GM21737 (cell line): ENCODE measurements at regions not wholly inside any gene's neighbourhood (a gene's known extent, or its start where the extent isn't known, plus 50 kb on each side); places are given as distances from the start of the nearest gene placed in this dataset.

Source experiments
- ATAC-seq: cut with Tn5 transposase; IDR thresholded peaks from one replicate; pipeline ENCODE4 v1.9.1; 2021; ENCODE audit warnings: mild to moderate bottlenecking, moderate library complexity; ENCODE audit not compliant: unreplicated experiment

- no peak for ATAC-seq
Observed at GRCh38 chr3:66592016-66592761, 91.4 kb upstream of the LRIG1 start.

GRCh38 chr3:66592927-66593625, 92.3 kb upstream of the LRIG1 start:
- ATAC-seq, result no peak

GRCh38 chr3:66593978-66594377, 93.2 kb upstream of the LRIG1 start:
- no peak for ATAC-seq

DNA sequence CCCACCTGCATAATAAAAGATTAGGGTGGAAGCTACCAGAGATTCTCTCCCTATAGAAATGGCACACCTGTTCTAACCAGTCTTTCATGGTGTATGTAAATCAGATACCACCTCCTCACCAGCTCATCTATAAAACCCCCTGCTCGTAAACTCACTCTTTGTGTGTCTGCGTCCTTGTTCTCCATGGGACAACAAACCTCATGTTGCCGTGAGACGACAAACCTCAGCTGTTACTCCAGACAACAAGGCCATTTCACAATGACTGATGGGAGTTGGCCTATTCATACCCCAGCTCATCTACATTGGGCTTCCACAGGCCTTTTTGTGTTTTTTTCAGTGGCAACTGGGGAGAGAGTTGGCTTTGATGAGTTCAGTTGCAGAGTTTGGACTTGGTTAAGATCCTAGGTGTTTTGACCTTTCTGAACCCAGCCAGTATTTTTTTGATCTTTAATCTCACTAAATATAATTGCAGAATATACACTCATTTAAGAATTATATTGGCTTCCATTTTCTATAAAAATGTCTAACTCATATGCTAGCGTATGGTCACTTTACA, 96.6 kb upstream of the LRIG1 start:
- ATAC-seq, result no peak

DNA sequence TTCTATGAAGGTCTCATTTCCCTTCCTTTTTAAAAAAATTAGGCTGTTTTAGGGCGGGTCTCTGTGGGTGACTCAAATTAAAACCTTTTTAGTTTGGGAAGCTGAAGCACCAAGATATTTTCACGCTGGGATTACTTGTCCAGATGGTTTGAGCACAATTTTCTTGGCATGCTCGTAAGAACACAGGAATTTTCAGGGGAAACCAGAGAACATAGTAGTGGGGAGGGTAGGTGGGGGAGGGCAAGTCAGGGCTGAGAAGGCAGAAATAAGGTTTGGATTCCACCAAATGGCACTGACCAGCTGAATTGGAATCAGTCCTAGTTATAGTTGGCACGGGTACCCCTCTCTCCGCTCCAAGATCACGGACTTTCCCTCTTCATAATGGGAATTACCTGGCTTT, 97.3 kb upstream of the LRIG1 start:
- no peak for ATAC-seq

GRCh38 chr3:66602237-66602636, 101.4 kb upstream of the LRIG1 start:
- ATAC-seq, result no peak

DNA sequence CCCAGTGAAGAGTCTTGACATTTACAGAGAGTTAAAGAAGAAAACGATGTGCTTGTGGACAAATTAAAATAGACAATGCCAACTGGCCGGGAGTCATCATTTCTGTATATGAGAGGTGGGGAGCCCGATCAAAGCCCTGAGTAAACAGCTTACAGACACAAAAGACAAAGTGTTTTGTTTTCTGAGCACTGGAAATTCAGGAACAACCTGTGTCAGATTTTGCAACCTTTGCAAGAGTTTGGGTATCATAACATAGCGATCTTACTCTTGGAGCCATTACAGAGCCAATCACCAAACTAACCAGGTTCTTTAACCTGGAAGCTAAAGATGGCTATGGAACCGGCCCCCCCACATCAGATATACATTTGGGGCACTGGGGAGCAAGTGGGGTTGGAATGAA, 101.9 kb upstream of the LRIG1 start:
- no peak for ATAC-seq

GRCh38 chr3:66603151-66603611, 102.4 kb upstream of the LRIG1 start:
- no peak for ATAC-seq

- ATAC-seq, result no peak
Observed at GRCh38 chr3:66604481-66604880, 103.7 kb upstream of the LRIG1 start.

DNA sequence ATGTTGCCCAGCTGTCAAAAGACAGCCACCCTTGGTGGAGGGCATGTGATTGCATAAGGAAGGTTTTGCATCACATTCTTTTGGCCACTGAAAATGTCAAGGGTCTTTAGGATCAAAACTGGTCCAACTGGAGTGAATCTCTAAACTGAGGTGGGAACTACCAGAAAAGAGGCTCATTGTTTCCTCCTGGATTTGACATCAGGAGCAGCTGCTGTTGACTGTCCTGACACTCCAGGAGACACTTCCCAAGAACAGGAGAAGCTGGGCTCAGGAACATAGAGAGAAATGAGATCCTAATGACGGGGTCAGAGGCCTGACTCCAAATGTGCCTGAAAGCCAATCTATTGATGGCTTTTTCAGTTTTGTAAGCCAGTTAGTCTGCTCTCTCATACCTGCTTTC, 105.3 kb upstream of the LRIG1 start:
- ATAC-seq, result no peak

- ATAC-seq, result no peak
Observed at GRCh38 chr3:66606868-66607267, 106.0 kb upstream of the LRIG1 start.

DNA sequence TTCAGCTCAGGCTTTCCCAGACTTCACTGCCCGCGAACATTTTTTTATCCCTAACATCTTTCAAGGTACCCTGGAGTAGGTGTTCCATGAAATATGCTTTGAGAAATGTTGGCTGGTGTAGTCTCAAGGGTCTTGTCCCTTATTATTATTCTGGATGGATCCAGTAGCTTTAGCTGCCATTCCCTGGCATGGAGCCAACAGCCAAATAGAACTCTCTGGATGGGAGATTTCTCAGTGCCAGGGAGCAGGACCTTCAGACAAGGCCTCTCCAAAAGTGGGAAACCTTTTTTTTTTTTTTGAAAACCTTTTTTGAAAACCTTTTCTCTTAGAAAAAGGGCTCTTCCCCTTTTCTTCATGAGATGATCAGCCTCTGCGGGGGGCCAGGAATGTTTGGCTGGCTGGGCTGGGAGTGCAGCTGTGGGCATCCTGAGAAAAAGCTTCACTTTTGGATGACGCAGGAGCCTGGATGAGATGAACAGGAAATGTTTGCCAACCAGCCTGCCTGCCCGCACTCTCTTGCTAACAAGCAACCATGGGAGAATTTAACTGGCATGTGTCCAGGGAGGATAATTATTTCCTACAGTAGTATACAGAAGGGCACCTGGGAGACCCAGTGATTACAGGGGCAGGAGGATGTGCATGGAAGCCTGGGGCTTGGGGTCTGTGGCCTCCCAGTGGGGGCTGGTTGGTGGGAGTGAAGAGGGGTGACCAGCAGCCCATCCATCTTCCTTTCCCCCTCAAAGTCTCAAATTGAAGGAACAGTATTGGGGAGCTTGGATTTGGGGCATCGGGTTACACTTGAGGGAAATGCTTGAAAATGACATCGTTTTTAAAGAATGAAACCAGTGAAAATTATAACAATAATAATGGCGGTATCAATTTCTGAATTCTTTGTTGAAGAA, 109.1 kb upstream of the LRIG1 start:
- ATAC-seq, result no peak

GRCh38 chr3:66610562-66610909, 109.7 kb upstream of the LRIG1 start:
- no peak for ATAC-seq

- ATAC-seq, result no peak
Observed at GRCh38 chr3:66615643-66616301, 115.0 kb upstream of the LRIG1 start.

DNA sequence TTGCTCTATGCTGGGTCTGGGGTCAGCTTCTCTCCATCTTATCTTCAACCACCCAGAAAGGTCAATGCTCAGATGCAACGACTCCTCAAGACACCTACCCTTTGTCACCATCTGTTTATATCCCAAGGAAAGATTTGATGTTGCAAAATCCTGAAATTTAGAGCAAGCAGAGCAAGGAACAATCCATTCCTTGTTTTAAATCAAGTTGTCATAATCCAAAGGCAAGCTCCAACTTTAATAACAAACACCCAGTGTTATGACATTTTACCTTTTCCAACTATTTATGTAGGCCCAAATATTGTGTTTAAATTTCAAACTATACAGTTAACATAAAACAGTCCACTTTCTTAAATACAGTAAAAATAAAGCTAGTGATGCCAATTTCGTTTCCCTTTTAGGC, 116.5 kb upstream of the LRIG1 start:
- ATAC-seq, result no peak

- ATAC-seq, result no peak
Observed at GRCh38 chr3:66618066-66618465, 117.2 kb upstream of the LRIG1 start.

DNA sequence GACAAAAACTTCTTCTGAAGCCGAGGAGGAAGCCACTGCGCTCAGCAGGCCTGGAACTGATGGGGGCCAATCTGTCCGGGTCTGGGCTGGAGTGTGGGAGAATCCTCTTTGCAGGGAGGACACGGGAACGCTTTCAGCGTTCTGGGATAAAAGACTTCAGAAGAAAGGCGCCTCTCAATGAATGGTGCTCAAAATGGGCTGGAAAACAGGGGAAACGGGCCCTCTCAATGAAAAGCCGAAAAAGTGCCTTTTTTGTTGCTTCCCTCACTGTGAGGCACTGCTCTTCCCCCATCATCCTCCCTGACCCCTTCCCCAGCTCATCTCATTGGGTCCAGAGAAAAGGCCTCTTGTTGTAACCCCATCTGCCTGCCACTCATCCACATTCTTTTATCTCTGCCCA, 119.5 kb upstream of the LRIG1 start:
- ATAC-seq, result no peak

DNA sequence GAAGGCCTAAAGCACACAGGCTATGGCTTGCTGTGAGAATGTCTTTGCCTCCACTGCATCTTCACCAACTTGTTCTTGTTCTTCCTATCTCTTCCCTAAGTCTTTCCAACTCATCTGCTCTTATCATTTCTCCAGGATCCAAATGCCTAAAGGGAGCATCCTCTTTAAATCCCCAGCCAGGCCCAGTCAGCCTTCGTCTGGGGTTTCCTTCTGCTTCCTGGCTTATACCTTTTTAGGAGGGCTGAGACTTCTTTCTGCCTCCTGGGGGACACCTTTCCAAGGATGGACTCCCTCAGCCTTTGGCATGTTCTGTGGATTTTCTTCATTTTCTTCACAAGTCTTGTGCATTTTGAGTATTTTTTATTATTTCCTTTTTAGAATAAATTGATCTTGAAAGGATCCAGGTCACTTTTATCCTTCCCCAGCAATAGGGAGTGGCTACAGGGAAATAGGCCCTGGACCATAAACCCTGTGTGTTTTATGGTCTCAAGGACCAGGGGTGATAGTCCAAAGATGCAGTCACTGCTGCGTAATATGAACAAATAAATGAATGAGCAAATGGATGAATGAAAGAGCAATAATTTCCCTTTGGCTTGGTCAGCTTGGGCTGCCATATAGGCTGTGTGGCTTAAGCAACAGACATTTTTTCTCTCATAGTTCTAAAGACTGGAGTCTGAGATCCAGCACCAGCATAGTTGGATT, 122.1 kb upstream of the LRIG1 start:
- no peak for ATAC-seq

GRCh38 chr3:66625505-66626216, 124.8 kb upstream of the LRIG1 start:
- no peak for ATAC-seq
